DMS153 treated with DMSO at 0.1 percent for 48 hours (cell line): ENCODE measurements at regions not wholly inside any gene's neighbourhood (a gene's known extent, or its start where the extent isn't known, plus 50 kb on each side); places are given as distances from the start of the nearest gene placed in this dataset.

ENCODE experiments used
- DNase-seq: peaks from one replicate; lab custom pipeline; 2025; ENCODE audit not compliant: unreplicated experiment; lab: John Stamatoyannopoulos, UW

GRCh38 chr20:57071283-57071731 lies 195.1 kb downstream of the BMP7 start:
- DNase-seq = no peak

GRCh38 chr20:57071954-57072583 lies 194.4 kb downstream of the BMP7 start:
- DNase-seq = no peak

GRCh38 chr20:57073402-57073801 lies 193.0 kb downstream of the BMP7 start:
- DNase-seq = no peak

- no peak for DNase-seq
Observed at GRCh38 chr20:57074386-57074785, 192.1 kb downstream of the BMP7 start.

- no peak for DNase-seq
Observed at GRCh38 chr20:57075181-57075580, 191.3 kb downstream of the BMP7 start.

GRCh38 chr20:57075603-57076002 lies 190.8 kb downstream of the BMP7 start:
- no peak for DNase-seq

GRCh38 chr20:57076152-57076652 lies 190.2 kb downstream of the BMP7 start:
- no peak for DNase-seq

GRCh38 chr20:57076951-57077350 lies 189.5 kb downstream of the BMP7 start:
- no peak for DNase-seq

GRCh38 chr20:57078116-57078515 lies 188.3 kb downstream of the BMP7 start:
- no peak for DNase-seq

- DNase-seq = no peak
Observed at GRCh38 chr20:57079031-57080005, 187.1 kb downstream of the BMP7 start.

GRCh38 chr20:57080796-57081195 lies 185.6 kb downstream of the BMP7 start:
- DNase-seq = no peak

GRCh38 chr20:57082357-57082945 lies 184.0 kb downstream of the BMP7 start:
- DNase-seq = no peak

GRCh38 chr20:57083072-57083471 lies 183.4 kb downstream of the BMP7 start:
- no peak for DNase-seq

- DNase-seq = no peak
Observed at GRCh38 chr20:57086066-57086465, 180.4 kb downstream of the BMP7 start.

GRCh38 chr20:57087102-57087501 lies 179.3 kb downstream of the BMP7 start:
- DNase-seq = no peak

GRCh38 chr20:57087705-57088104 lies 178.7 kb downstream of the BMP7 start:
- no peak for DNase-seq

- DNase-seq = no peak
Observed at GRCh38 chr20:57088436-57088835, 178.0 kb downstream of the BMP7 start.

- peak; percentile 19 for DNase-seq
Observed at GRCh38 chr20:57089699-57090144, 176.7 kb downstream of the BMP7 start.

- no peak for DNase-seq
Observed at GRCh38 chr20:57090590-57091560, 175.6 kb downstream of the BMP7 start.

- DNase-seq = no peak
Observed at GRCh38 chr20:57091748-57092111, 174.7 kb downstream of the BMP7 start.
